Left lobe of liver (tissue), 2 donors: ENCODE measurements at regions not wholly inside any gene's neighbourhood (a gene's known extent, or its start where the extent isn't known, plus 50 kb on each side); places are given as distances from the start of the nearest gene placed in this dataset.
"Not testable (repeated sequence)": the region's sequence is repeated elsewhere in the genome, so short reads cannot be mapped to it uniquely, and the experiment has no call there.

Experiments used
- ATAC-seq: fragments of 200-7000 bp; cut with Tn5 transposase; one replicate; pipeline ENCODE4 v1.9.1; 2020; ENCODE audit warnings: mild to moderate bottlenecking, moderate library complexity
- DNase-seq: peaks from one replicate; pipeline ENCODE4 v3.0.0-alpha.2; 2020; ENCODE audit warnings: low spot score
- donor health status: DM: no; HTN: no; CAD: no; lungs with moderate emphysema.
- donor health status: DM: no; HTN: yes; CAD: no.

GRCh38 chr10:120047926-120048325 is 155.4 kb downstream of the SEC23IP start:
- ATAC-seq (no peak), DNase-seq (no peak)

GRCh38 chr10:120048391-120048790 is 155.9 kb downstream of the SEC23IP start:
- DNase-seq (no peak), ATAC-seq (no peak)

GRCh38 chr10:120051671-120052070 is 159.1 kb downstream of the SEC23IP start:
- ATAC-seq (no peak), DNase-seq (no peak)

- no peak for ATAC-seq
Measured at GRCh38 chr10:120052964-120053702, 160.6 kb downstream of the SEC23IP start.

GRCh38 chr10:120059790-120060189 is 167.3 kb downstream of the SEC23IP start:
- ATAC-seq, DNase-seq: not testable (repeated sequence)

More at GRCh38 chr10:120052964-120053702, 160.6 kb downstream of the SEC23IP start:
- no peak for DNase-seq

- ATAC-seq (no peak), DNase-seq (no peak)
Measured at GRCh38 chr10:120067427-120067826, 174.9 kb downstream of the SEC23IP start.

- ATAC-seq (no peak), DNase-seq (no peak)
Measured at GRCh38 chr10:120069700-120070099, 177.2 kb downstream of the SEC23IP start.

- ATAC-seq = no peak
Measured at GRCh38 chr10:120075349-120075748, 182.8 kb downstream of the SEC23IP start.

GRCh38 chr10:120076996-120077706 is 184.6 kb downstream of the SEC23IP start:
- ATAC-seq = no peak

More at GRCh38 chr10:120075349-120075748, 182.8 kb downstream of the SEC23IP start:
- no peak for DNase-seq

GRCh38 chr10:120077707-120078492 is 185.4 kb downstream of the SEC23IP start:
- ATAC-seq (no peak), DNase-seq (no peak)

More at GRCh38 chr10:120076996-120077706, 184.6 kb downstream of the SEC23IP start:
- no peak for DNase-seq

- DNase-seq (no peak), ATAC-seq (no peak)
Measured at GRCh38 chr10:120085096-120085796, 192.7 kb downstream of the SEC23IP start.

- DNase-seq (no peak), ATAC-seq (no peak)
Measured at GRCh38 chr10:120086066-120086465, 193.5 kb downstream of the SEC23IP start.

GRCh38 chr10:120087109-120087508 is 194.6 kb downstream of the SEC23IP start:
- DNase-seq (no peak), ATAC-seq (no peak)

GRCh38 chr10:120095875-120096274 is 203.3 kb downstream of the SEC23IP start:
- ATAC-seq (no peak), DNase-seq (no peak)

- ATAC-seq (no peak), DNase-seq (no peak)
Measured at GRCh38 chr10:120097766-120098165, 205.2 kb downstream of the SEC23IP start.

GRCh38 chr10:120098232-120098930 is 205.9 kb downstream of the SEC23IP start:
- no peak for ATAC-seq
- DNase-seq = no peak

- ATAC-seq (no peak), DNase-seq (no peak)
Measured at GRCh38 chr10:120103738-120104560, 211.4 kb downstream of the SEC23IP start.

- DNase-seq (no peak), ATAC-seq (no peak)
Measured at GRCh38 chr10:120105001-120105400, 212.5 kb downstream of the SEC23IP start.

GRCh38 chr10:120105492-120105891 is 213.0 kb downstream of the SEC23IP start:
- DNase-seq (no peak), ATAC-seq (no peak)
